Osteoblast (primary cell): ENCODE measurements at regions not wholly inside any gene's neighbourhood (a gene's known extent, or its start where the extent isn't known, plus 50 kb on each side); places are given as distances from the start of the nearest gene placed in this dataset.

Source experiments
- DNase-seq: peaks from one replicate; pipeline ENCODE4 v3.0.0; 2011; ENCODE audit warnings: low spot score, mixed read lengths; ENCODE audit not compliant: insufficient read length; ENCODE audit errors: missing footprints
- H2AFZ ChIP-seq: 2 replicates; pipeline ENCODE4 v1.6.0; 2011; ENCODE audit warnings: mild to moderate bottlenecking, low read length
- H3K27ac ChIP-seq: 2 replicates; pipeline ENCODE4 v1.5.1; 2011; ENCODE audit warnings: mild to moderate bottlenecking, low read depth, low read length, moderate library complexity
- H3K27me3 ChIP-seq: 2 replicates; pipeline ENCODE4 v1.6.0; 2012; ENCODE audit warnings: mild to moderate bottlenecking, control low read depth, inconsistent platforms, low read length, moderate library complexity; ENCODE audit not compliant: insufficient read depth
- H3K36me3 ChIP-seq: 2 replicates; pipeline ENCODE4 v1.5.1; 2011; ENCODE audit warnings: mild to moderate bottlenecking, low read length, control low read depth, moderate library complexity; ENCODE audit not compliant: insufficient read depth
- H3K4me1 ChIP-seq: 2 replicates; pipeline ENCODE4 v1.5.1; 2011; ENCODE audit warnings: mild to moderate bottlenecking, low read length, control low read depth, moderate library complexity; ENCODE audit not compliant: insufficient read depth
- H3K4me2 ChIP-seq: 2 replicates; pipeline ENCODE4 v1.6.0; 2011; ENCODE audit warnings: mild to moderate bottlenecking, low read length; ENCODE audit not compliant: insufficient read depth
- H3K4me3 ChIP-seq: fragments of 200-600 bp; sonication (generic); 3 replicates; pipeline ENCODE4 v1.5.1; 2012; ENCODE audit warnings: mild to moderate bottlenecking, low read length, inconsistent platforms; ENCODE audit not compliant: insufficient read depth
- H3K79me2 ChIP-seq: 2 replicates; pipeline ENCODE4 v1.6.0; 2012; ENCODE audit warnings: mild to moderate bottlenecking, low read length, control low read depth, inconsistent platforms; ENCODE audit not compliant: insufficient read depth
- H3K9me3 ChIP-seq: 2 replicates; pipeline ENCODE4 v1.5.1; 2011; ENCODE audit warnings: low read depth, low read length, control low read depth
- H4K20me1 ChIP-seq: 2 replicates; pipeline ENCODE4 v1.6.0; 2012; ENCODE audit warnings: mild to moderate bottlenecking, low read length, control low read depth; ENCODE audit not compliant: insufficient read depth
- CTCF ChIP-seq: IDR thresholded peaks from 2 replicates; pipeline ENCODE4 v1.5.1; 2011; ENCODE audit warnings: mild to moderate bottlenecking, low read depth, low read length, moderate library complexity; ENCODE audit errors: extremely low read depth

- TF ChIP-seq CTCF, result no peak
These were observed 105.2 kb upstream of the SHISA6 start for GRCh38 chr17:11135819-11136218.

GRCh38 chr17:11130367-11130766 is 110.6 kb upstream of the SHISA6 start:
- Histone ChIP-seq H4K20me1 (no peaks in the 10 kb centered on the region), H3K79me2 (no peaks in the 10 kb centered on the region), H3K4me1 (no peaks in the 10 kb centered on the region), H3K27ac (no peak overlapping the region), H3K36me3 (no peaks in the 10 kb centered on the region), H3K9me3 (peaks cover 3% of the 10 kb centered on the region), H3K4me2 (no peak overlapping the region), H3K27me3 (no peaks in the 10 kb centered on the region), H3K4me3 (no peak overlapping the region), H2AFZ (no peak overlapping the region)
- no peak for TF ChIP-seq CTCF
- no peak for DNase-seq

More at GRCh38 chr17:11135819-11136218, 105.2 kb upstream of the SHISA6 start:
- Histone ChIP-seq H2AFZ (no peak overlapping the region), H3K79me2 (no peaks in the 10 kb centered on the region), H4K20me1 (no peaks in the 10 kb centered on the region), H3K4me3 (no peak overlapping the region), H3K9me3 (peaks cover 4% of the 10 kb centered on the region), H3K4me2 (no peak overlapping the region), H3K27ac (no peak overlapping the region), H3K4me1 (no peaks in the 10 kb centered on the region), H3K27me3 (no peaks in the 10 kb centered on the region), H3K36me3 (no peaks in the 10 kb centered on the region)
- peak; percentile 14 for DNase-seq

GRCh38 chr17:11122908-11123307 is 118.1 kb upstream of the SHISA6 start:
- H3K36me3 ChIP-seq, result no peaks in the 10 kb centered on the region
- H3K79me2 ChIP-seq, result no peaks in the 10 kb centered on the region
- no peak for TF ChIP-seq CTCF
- peak; percentile 18 for DNase-seq
- no peaks in the 10 kb centered on the region for H3K9me3 ChIP-seq
- no peak overlapping the region for H3K4me2 ChIP-seq
- no peak overlapping the region for H3K4me3 ChIP-seq
- no peaks in the 10 kb centered on the region for H3K4me1 ChIP-seq
- no peak overlapping the region for H2AFZ ChIP-seq
- no peak overlapping the region for H3K27ac ChIP-seq
- no peaks in the 10 kb centered on the region for H3K27me3 ChIP-seq
- H4K20me1 ChIP-seq, result no peaks in the 10 kb centered on the region

- Histone ChIP-seq H2AFZ (no peak overlapping the region), H3K36me3 (no peaks in the 10 kb centered on the region), H3K4me1 (no peaks in the 10 kb centered on the region), H3K27ac (no peak overlapping the region), H3K27me3 (no peaks in the 10 kb centered on the region), H3K9me3 (no peaks in the 10 kb centered on the region), H3K79me2 (no peaks in the 10 kb centered on the region), H4K20me1 (no peaks in the 10 kb centered on the region), H3K4me2 (no peak overlapping the region), H3K4me3 (no peak overlapping the region)
- no peak for TF ChIP-seq CTCF
- DNase-seq, result no peak
These were observed 119.5 kb upstream of the SHISA6 start for GRCh38 chr17:11121341-11121985.
